Right atrium auricular region (tissue), 2 donors: ENCODE measurements at regions not wholly inside any gene's neighbourhood (a gene's known extent, or its start where the extent isn't known, plus 50 kb on each side); places are given as distances from the start of the nearest gene placed in this dataset.

Experiments
- DNase-seq: peaks from one replicate; pipeline ENCODE4 v3.0.0-alpha.2; 2019; ENCODE audit warnings: low spot score
- H3K27ac ChIP-seq, 2 donors: fragments of 200-600 bp; sonication (generic); 1 replicate in 1 of 2; 2 replicates in 1 of 2; pipeline ENCODE4 v1.5.1; 2016 to 2019
- H3K27me3 ChIP-seq, 2 donors: fragments of 200-600 bp; sonication (generic); one replicate each; pipeline versions ENCODE4 v1.5.1 to v1.6.0; 2017 to 2019
- H3K36me3 ChIP-seq: fragments of 200-600 bp; sonication (generic); one replicate; pipeline ENCODE4 v1.5.1; 2016
- H3K4me1 ChIP-seq, 2 donors: fragments of 200-600 bp; sonication (generic); one replicate each; pipeline versions ENCODE4 v1.5.1 to v1.6.0; 2017 to 2019
- H3K4me3 ChIP-seq, 2 donors: fragments of 200-600 bp; sonication (generic); 1 replicate in 1 of 2; 2 replicates in 1 of 2; pipeline ENCODE4 v1.5.1; 2017 to 2019; ENCODE audit warnings: mild to moderate bottlenecking in 1 of 2, moderate library complexity in 1 of 2
- H3K9me3 ChIP-seq, 2 donors: fragments of 200-600 bp; sonication (generic); one replicate each; pipeline ENCODE4 v1.5.1; 2019
- TF ChIP-seq, protein P1 (sequence below), 2 donors: fragments of 200-600 bp; sonication (generic); IDR thresholded peaks; one replicate each; pipeline ENCODE4 v1.5.1; 2019; ENCODE audit warnings: antibody characterized with exemption in 2 of 2

GRCh38 chr16:85213926-85214675, 101.8 kb upstream of the CIBAR2 start:
- Histone ChIP-seq H3K4me3 (no peak overlapping the region), H3K36me3 (no peaks in the 10 kb centered on the region), H3K27ac (no peak overlapping the region), H3K27me3 (no peaks in the 10 kb centered on the region), H3K9me3 (no peaks in the 10 kb centered on the region), H3K4me1 (peaks cover 0 to 23% of the 10 kb centered on the region in 2 donors)
- TF ChIP-seq, protein P1, sequence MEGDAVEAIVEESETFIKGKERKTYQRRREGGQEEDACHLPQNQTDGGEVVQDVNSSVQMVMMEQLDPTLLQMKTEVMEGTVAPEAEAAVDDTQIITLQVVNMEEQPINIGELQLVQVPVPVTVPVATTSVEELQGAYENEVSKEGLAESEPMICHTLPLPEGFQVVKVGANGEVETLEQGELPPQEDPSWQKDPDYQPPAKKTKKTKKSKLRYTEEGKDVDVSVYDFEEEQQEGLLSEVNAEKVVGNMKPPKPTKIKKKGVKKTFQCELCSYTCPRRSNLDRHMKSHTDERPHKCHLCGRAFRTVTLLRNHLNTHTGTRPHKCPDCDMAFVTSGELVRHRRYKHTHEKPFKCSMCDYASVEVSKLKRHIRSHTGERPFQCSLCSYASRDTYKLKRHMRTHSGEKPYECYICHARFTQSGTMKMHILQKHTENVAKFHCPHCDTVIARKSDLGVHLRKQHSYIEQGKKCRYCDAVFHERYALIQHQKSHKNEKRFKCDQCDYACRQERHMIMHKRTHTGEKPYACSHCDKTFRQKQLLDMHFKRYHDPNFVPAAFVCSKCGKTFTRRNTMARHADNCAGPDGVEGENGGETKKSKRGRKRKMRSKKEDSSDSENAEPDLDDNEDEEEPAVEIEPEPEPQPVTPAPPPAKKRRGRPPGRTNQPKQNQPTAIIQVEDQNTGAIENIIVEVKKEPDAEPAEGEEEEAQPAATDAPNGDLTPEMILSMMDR (IDR thresholded peaks at IDR 0.05), result no peak
- no peak for DNase-seq

- Histone ChIP-seq H3K27ac (no peak overlapping the region), H3K9me3 (no peaks in the 10 kb centered on the region), H3K27me3 (no peaks in the 10 kb centered on the region), H3K4me1 (peaks cover 0 to 26% of the 10 kb centered on the region in 2 donors), H3K4me3 (no peak overlapping the region), H3K36me3 (no peaks in the 10 kb centered on the region)
- DNase-seq, result no peak
- TF ChIP-seq, protein P1 (IDR thresholded peaks at IDR 0.05), result no peak
These were observed 103.3 kb upstream of the CIBAR2 start for GRCh38 chr16:85215478-85216118.

DNA sequence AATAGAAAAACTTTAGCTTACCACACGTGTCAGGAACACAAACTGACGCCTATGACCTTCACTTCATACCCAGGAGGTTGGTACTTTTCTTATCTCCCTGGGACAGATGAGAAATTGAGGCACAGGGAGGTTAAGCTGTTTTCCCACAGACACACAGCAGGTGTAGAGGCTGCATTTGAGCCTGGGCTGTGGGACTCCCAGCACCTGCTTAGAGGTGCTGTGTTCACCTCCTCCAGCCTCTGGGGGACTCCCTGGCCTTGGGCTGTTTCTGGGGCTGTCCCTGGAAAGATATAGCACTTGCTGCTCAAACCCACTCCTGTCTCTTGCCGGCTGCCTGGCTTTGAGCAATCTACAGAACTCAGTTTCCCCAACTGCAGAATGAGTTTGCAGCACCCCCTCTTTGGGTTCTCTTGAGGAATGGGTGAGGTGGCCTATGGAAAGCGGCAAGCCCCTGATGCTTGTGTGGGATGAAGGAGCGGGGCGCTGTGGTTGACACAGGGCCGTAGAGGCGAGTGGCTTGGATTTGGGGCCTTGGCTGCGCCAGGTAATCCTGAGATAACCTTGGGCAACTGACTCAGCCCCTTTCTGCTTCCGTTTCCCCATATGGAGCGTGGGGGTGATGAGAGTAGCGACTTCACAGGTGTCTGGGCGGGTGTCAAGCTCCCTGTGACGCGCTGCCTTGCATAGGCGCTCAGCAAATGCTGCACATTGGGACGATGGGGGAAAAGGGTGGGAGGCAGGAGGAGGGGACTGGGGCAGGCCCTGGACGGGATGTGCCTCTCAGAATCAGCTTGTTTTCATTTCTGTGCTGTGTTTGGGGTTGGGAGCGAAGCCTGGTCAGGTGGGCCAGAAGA, 104.5 kb upstream of the CIBAR2 start:
- DNase-seq, result no peak
- H3K4me3 ChIP-seq, result no peak overlapping the region
- no peak overlapping the region for H3K27ac ChIP-seq
- no peaks in the 10 kb centered on the region for H3K27me3 ChIP-seq
- TF ChIP-seq, protein P1 (IDR thresholded peaks at IDR 0.05), result no peak
- H3K9me3 ChIP-seq, result no peaks in the 10 kb centered on the region
- H3K36me3 ChIP-seq, result no peaks in the 10 kb centered on the region
- peaks cover 0 to 26% of the 10 kb centered on the region in 2 donors for H3K4me1 ChIP-seq

GRCh38 chr16:85220125-85220839, 108.0 kb upstream of the CIBAR2 start:
- TF ChIP-seq, protein P1 (IDR thresholded peaks at IDR 0.05), result peak in 1 of 2 donors; percentile 37
- H3K27me3 ChIP-seq, result no peaks in the 10 kb centered on the region
- peak overlapping the region in 1 of 2 donors; percentile 33 for H3K4me3 ChIP-seq
- H3K36me3 ChIP-seq, result no peaks in the 10 kb centered on the region
- H3K9me3 ChIP-seq, result no peaks in the 10 kb centered on the region
- DNase-seq, result no peak
- peak overlapping the region; percentile 63 to 79 for H3K27ac ChIP-seq
- peaks cover 0 to 19% of the 10 kb centered on the region in 2 donors for H3K4me1 ChIP-seq

DNA sequence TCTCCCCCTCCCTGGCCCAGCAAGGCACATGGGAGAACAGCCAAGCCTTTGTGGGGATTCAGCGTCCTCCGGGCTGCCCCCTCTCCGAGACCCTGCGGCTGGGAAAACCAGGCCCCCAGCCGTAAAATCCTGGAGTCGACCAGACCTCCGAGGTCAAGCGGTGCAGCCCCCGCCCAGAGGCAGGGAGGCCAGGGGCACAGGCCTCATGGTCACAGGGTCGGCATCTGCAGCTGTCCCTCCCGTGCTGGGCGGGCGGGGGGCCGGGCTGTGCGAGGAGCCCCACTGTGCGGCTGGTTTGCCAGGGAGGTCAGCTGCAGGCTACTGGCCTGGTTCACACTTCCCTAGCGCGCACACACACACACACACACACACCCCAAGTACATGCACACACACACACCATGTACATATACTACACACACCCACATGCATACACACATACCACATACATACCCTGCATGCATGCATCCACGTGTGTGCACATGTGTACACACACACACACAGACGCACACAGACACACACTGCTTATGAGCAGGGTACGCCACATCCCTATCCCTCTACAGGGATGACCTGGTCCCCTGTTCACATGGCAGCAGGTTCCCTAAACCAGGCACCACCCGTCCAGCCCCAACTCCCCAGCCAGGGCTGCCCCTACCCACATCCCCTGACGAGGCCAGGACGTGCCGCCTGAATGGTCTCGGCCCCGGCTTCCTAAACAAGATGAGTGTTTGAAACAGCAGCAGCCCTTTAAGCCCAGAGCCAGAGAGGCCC, 108.9 kb upstream of the CIBAR2 start:
- H3K4me3 ChIP-seq, result no peak overlapping the region
- H3K27ac ChIP-seq, result peak overlapping the region in 1 of 2 donors; percentile 63

More for the DNA sequence above, 108.9 kb upstream of the CIBAR2 start:
- TF ChIP-seq, protein P1 (IDR thresholded peaks at IDR 0.05), result no peak
- no peaks in the 10 kb centered on the region for H3K27me3 ChIP-seq
- no peaks in the 10 kb centered on the region for H3K36me3 ChIP-seq
- H3K4me1 ChIP-seq, result peaks cover 0 to 19% of the 10 kb centered on the region in 2 donors
- no peaks in the 10 kb centered on the region for H3K9me3 ChIP-seq
- no peak for DNase-seq
